RWPE1 (cell line): ENCODE measurements at regions not wholly inside any gene's neighbourhood (a gene's known extent, or its start where the extent isn't known, plus 50 kb on each side); places are given as distances from the start of the nearest gene placed in this dataset.

Experiments
- CTCF ChIA-PET: fragments of 350-600 bp; sonication (Branson Sonifier 250); formaldehyde crosslinking; extraction: SDS; loops from one replicate; lab custom pipeline; 2021; lab: Yijun Ruan, JAX
- POLR2A ChIA-PET: fragments of 400-600 bp; formaldehyde crosslinking; extraction: SDS; loops from one replicate; lab custom pipeline; 2020; ENCODE audit warnings: antibody characterized with exemption; ENCODE audit not compliant: low non-redundant PET; lab: Yijun Ruan, JAX
- DNase-seq: peaks from one replicate; pipeline ENCODE4 v3.0.0; 2012; ENCODE audit warnings: low spot score
- H3K27ac ChIP-seq: fragments of 450-650 bp; 2 replicates; pipeline ENCODE4 v1.5.1; 2017
- CTCF ChIP-seq: fragments of 450-650 bp; conservative IDR thresholded peaks from 2 replicates; pipeline ENCODE4 v1.5.1; 2017; ENCODE audit warnings: low read depth, mild to moderate bottlenecking

GRCh38 chrX:6384921-6385320, 150.0 kb downstream of the VCX3A start:
- no peak for TF ChIP-seq CTCF
- no peak for DNase-seq
- CTCF ChIA-PET: no interaction called here
- no peak overlapping the region for H3K27ac ChIP-seq
- POLR2A ChIA-PET: no interaction called here

DNA sequence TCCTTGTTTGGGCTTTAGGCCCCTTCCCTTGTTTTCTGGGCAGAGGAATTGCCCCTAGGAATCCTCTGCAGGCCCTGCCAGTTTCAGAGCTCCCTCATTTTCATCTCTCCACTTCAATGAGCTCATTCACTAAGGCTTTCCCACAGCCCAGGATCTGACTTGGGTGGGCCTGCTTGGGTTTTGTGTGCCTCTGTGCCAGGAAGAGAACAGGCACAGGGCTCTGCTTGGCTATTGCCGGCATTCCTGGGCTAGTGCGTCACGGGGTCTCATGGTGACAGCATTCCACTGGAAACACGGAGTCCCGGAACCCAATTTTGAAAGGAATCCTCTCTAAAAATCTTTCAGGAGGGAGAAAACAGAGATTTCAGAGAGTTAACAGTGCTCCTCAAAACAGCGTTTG, 150.5 kb downstream of the VCX3A start:
- ChIA-PET POLR2A (no interaction called here), CTCF (no interaction called here)
- no peak for TF ChIP-seq CTCF
- DNase-seq: no peak
- no peak overlapping the region for H3K27ac ChIP-seq

DNA sequence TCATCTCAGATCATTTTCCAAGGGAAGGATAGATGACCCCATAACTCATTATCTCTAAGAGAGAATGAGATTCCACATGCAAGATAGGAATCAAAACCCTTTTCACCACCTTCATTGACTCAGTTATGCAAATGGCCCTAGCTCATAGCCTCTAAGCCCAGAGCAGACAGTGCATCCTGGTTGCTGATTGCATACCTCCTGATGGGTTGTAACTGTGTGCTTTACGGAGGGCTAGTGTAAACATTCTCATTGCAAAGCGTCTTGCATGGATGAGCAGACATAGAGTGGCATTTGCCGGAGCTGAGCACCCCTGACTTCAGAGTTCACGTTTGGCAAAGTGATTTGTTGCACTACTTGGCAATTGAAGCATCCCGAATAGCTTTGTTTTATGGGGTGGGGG, 151.0 kb downstream of the VCX3A start:
- no peak for DNase-seq
- TF ChIP-seq CTCF: no peak
- ChIA-PET CTCF (no interaction called here), POLR2A (no interaction called here)
- no peak overlapping the region for H3K27ac ChIP-seq

DNA sequence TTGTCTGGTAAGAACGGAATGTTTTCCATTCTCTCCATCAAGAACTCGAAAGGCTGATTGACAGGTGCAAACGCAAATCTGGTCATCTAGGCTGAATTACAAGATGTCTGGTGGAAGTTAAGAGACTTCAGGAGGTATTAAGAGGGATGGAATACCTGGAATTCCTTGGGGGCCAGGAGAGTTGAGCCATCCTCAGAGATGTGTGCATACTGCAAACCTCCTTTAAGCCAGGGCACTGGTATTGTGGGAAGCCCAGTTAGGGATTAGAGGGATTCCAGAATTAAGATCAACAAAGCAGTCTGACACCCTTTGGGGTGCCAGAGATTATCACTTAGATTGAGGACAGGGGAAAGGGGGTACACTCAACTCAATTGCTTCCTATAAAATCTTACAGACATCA, 151.4 kb downstream of the VCX3A start:
- no peak for TF ChIP-seq CTCF
- no peak overlapping the region for H3K27ac ChIP-seq
- DNase-seq: no peak
- POLR2A ChIA-PET: no interaction called here
- CTCF ChIA-PET: no interaction called here

DNA sequence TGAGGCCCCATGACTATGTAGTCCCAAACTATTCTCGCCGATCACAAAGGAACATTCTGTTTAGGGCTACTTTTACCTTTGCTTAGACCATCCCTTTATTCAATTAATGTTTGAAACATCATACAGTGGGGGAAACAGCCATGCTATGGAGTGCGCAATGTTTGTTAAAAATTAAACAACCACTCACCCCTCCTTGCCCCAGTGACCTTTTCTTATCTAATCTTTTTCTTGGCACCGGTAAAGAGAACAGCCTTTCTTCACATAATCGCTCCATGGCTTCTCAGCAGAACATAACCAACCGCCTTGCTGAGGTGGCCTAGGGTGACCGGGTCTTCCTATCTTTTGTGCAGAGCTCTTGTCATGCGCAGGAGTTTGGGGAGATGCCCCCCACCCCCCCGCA, 152.6 kb downstream of the VCX3A start:
- TF ChIP-seq CTCF: no peak
- ChIA-PET POLR2A (no interaction called here), CTCF (no interaction called here)
- no peak for DNase-seq
- no peak overlapping the region for H3K27ac ChIP-seq

GRCh38 chrX:6377103-6377764, 148.6 kb upstream of the NLGN4X start:
- ChIA-PET POLR2A (no interaction called here), CTCF (no interaction called here)
- DNase-seq: no peak
- H3K27ac ChIP-seq: no peak overlapping the region
- TF ChIP-seq CTCF: no peak
